Panc1 (cell line): ENCODE measurements at regions not wholly inside any gene's neighbourhood (a gene's known extent, or its start where the extent isn't known, plus 50 kb on each side); places are given as distances from the start of the nearest gene placed in this dataset.

Source experiments
- ATAC-seq: fragments of 200-7000 bp; cut with Tn5 transposase; 2 replicates; pipeline ENCODE4 v1.9.1; 2020; ENCODE audit warnings: mild to moderate bottlenecking, moderate library complexity
- BruUV-seq: library from RNA; stranded (reverse); fragments of 400-500 nt; replicated peaks from 2 replicates; lab custom pipeline; 2021; lab: Mats Ljungman, UMichigan
- CTCF ChIA-PET: fragments of 300-600 bp; sonication (Branson Sonifier 250); formaldehyde crosslinking; loops from one replicate; lab custom pipeline; 2022; ENCODE audit warnings: antibody characterized with exemption; lab: Charles Lee
- POLR2A ChIA-PET: fragments of 300-600 bp; sonication (Branson Sonifier 250); formaldehyde crosslinking; loops from one replicate; lab custom pipeline; 2022; ENCODE audit warnings: antibody characterized with exemption; lab: Charles Lee
- DNase-seq: peaks from one replicate; pipeline ENCODE4 v3.0.0-alpha.2; 2010; ENCODE audit warnings: low read depth, low spot score
- H3K27ac ChIP-seq: 2 replicates; pipeline ENCODE4 v1.5.1; 2011; ENCODE audit warnings: mild to moderate bottlenecking, low read length, inconsistent platforms
- H3K27me3 ChIP-seq: fragments of 200-500 bp; sonication (Bioruptor generic); 2 replicates; pipeline ENCODE4 v1.6.0; 2014; ENCODE audit warnings: low read length, inconsistent platforms; ENCODE audit not compliant: control insufficient read depth, insufficient read depth
- H3K36me3 ChIP-seq: fragments of 200-500 bp; sonication (Bioruptor generic); 2 replicates; pipeline ENCODE4 v1.5.1; 2014; ENCODE audit warnings: inconsistent platforms, mild to moderate bottlenecking, low read length, moderate library complexity; ENCODE audit not compliant: control insufficient read depth, insufficient read depth
- H3K4me1 ChIP-seq: 2 replicates; pipeline ENCODE4 v1.5.1; 2011; ENCODE audit warnings: inconsistent platforms, mild to moderate bottlenecking, low read length, moderate library complexity; ENCODE audit not compliant: control insufficient read depth, insufficient read depth
- H3K4me3 ChIP-seq, 2 experiments: 2 replicates each; pipeline ENCODE4 v1.5.1; 2011 to 2012; ENCODE audit warnings: low read depth in 2 of 2, low read length in 2 of 2, mild to moderate bottlenecking in 2 of 2, inconsistent platforms in 1 of 2, moderate library complexity in 1 of 2
- H3K9me3 ChIP-seq: fragments of 200-500 bp; sonication (Bioruptor generic); 2 replicates; pipeline ENCODE4 v1.5.1; 2014; ENCODE audit warnings: low read depth, mild to moderate bottlenecking, inconsistent platforms, low read length, moderate library complexity; ENCODE audit not compliant: control insufficient read depth, insufficient read depth
- CTCF ChIP-seq: fragments of 450-650 bp; IDR thresholded peaks from 2 replicates; pipeline ENCODE4 v1.5.1; 2017; ENCODE audit warnings: mild to moderate bottlenecking
- POLR2AphosphoS5 ChIP-seq: IDR thresholded peaks from 2 replicates; pipeline ENCODE4 v1.6.1; 2012; ENCODE audit warnings: mild to moderate bottlenecking, low read depth, low read length, moderate library complexity
- REST ChIP-seq, 2 experiments: IDR thresholded peaks; 2 replicates each; pipeline ENCODE4 v1.6.1; 2011 to 2012; ENCODE audit warnings: low read depth in 2 of 2, control low read depth in 1 of 2, low read length in 1 of 2, mild to moderate bottlenecking in 1 of 2, moderate library complexity in 1 of 2; ENCODE audit not compliant: insufficient read depth in 1 of 2
- SIN3A ChIP-seq: IDR thresholded peaks from 2 replicates; pipeline ENCODE4 v1.6.1; 2012; ENCODE audit warnings: low read depth, mild to moderate bottlenecking, low read length, moderate library complexity, borderline replicate concordance; ENCODE audit not compliant: insufficient read depth
- TCF7L2 ChIP-seq: IDR thresholded peaks from 2 replicates; pipeline ENCODE4 v1.6.1; 2011; ENCODE audit warnings: mild to moderate bottlenecking, low read depth, low read length, inconsistent platforms
- in situ Hi-C: cut with HindIII; loops from 2 replicates; pipeline ENCODE4 v1.10.0; 2016; ENCODE audit warnings: low sequenced_read_pairs, low pct_unique_long_range_greater_than_20kb
- intact Hi-C: fragments of 100-400 bp; cut with micrococcal nuclease; formaldehyde crosslinking; loops from one replicate; pipeline ENCODE4 v1.10.0; 2022; ENCODE audit not compliant: unreplicated experiment

- BruUV-seq, result no TSS peak
- POLR2A ChIA-PET, result no interaction called here
- DNase-seq (no peak), ATAC-seq (no peak)
- Histone ChIP-seq H3K36me3 (no peaks in the 10 kb centered on the region), H3K9me3 (no peaks in the 10 kb centered on the region), H3K27ac (no peak overlapping the region), H3K27me3 (no peaks in the 10 kb centered on the region), H3K4me1 (no peaks in the 10 kb centered on the region), H3K4me3 (no peak overlapping the region)
- CTCF ChIA-PET, result no interaction called here
- TF ChIP-seq SIN3A, result no peak
- TF ChIP-seq POLR2AphosphoS5, result no peak
- no peak for TF ChIP-seq TCF7L2
- no peak for TF ChIP-seq REST (IDR thresholded peaks at IDR 0.05; ENCODE audit: insufficient read depth in 1 of 2, low read depth in 2 of 2, low read length in 1 of 2)
- no peak for TF ChIP-seq CTCF
- intact Hi-C loops, result no loop called here
- in situ Hi-C loops, result no loop called here
Observed at GRCh38 chr5:160926428-160926827, 74.4 kb upstream of the ATP10B start.

GRCh38 chr5:160925281-160925680 is 73.3 kb upstream of the ATP10B start:
- CTCF ChIA-PET, result no interaction called here
- H3K4me1 ChIP-seq, result no peaks in the 10 kb centered on the region
- BruUV-seq, result no TSS peak

More at GRCh38 chr5:160925281-160925680, 73.3 kb upstream of the ATP10B start:
- Histone ChIP-seq H3K27ac (no peak overlapping the region), H3K27me3 (no peaks in the 10 kb centered on the region), H3K36me3 (no peaks in the 10 kb centered on the region), H3K4me3 (no peak overlapping the region), H3K9me3 (no peaks in the 10 kb centered on the region)
- intact Hi-C loops (no loop called here), in situ Hi-C loops (no loop called here)
- DNase-seq (no peak), ATAC-seq (no peak)
- no peak for TF ChIP-seq TCF7L2
- no peak for TF ChIP-seq REST (IDR thresholded peaks at IDR 0.05; ENCODE audit: insufficient read depth in 1 of 2, low read depth in 2 of 2, low read length in 1 of 2)
- no peak for TF ChIP-seq POLR2AphosphoS5
- TF ChIP-seq CTCF, result no peak
- TF ChIP-seq SIN3A, result no peak
- POLR2A ChIA-PET, result no interaction called here
